Glomerular visceral epithelial cell (primary cell): ENCODE measurements at regions not wholly inside any gene's neighbourhood (a gene's known extent, or its start where the extent isn't known, plus 50 kb on each side); places are given as distances from the start of the nearest gene placed in this dataset.
"Not testable (repeated sequence)": the region's sequence is repeated elsewhere in the genome, so short reads cannot be mapped to it uniquely, and the experiment has no call there.

Source experiments
- DNase-seq: peaks from one replicate; pipeline ENCODE4 v3.0.0-alpha.2; 2016; ENCODE audit errors: extremely low spot score

GRCh38 chr3:139095803-139096466 lies 51.2 kb upstream of the PRR23C start:
- DNase-seq = no peak

DNA sequence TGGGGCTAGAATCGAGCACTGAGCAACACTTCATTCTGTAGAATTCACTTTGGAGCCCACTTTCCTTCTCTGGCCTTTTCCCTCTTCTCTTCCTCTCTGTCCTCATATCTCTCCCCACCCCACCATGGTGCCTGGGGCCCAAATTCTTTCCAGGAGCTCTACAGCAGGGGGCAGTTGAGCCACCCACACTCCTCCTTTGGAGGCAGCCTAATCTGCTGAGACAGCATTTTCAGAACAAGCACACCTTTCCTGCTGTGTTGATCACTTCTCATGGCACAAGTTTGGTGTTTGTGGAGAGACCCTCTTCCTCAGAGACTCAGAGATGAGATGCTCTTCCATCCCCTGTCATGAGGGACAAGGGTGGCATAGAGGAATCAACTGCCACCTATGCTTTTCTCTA lies 52.0 kb upstream of the PRR23C start:
- no peak for DNase-seq

DNA sequence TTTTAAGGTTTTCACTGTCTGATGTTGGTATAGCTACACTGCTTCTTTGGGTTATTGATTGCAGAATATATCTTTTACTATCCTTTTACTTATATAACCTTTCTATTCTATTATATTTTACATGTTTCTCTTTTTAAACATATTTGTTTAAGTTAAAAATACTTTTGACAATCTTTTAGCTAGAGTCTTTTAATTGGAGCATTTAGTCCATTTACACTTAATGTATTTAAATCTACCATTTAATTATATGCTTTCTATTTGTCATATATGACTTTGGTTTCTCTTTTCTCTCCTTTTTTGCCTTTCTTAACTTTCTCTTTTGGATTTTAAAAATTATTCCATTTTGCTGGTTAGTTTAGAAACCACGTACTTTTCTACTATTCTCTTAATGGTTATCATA lies 53.7 kb upstream of the PRR23C start:
- DNase-seq = no peak

GRCh38 chr3:139099968-139100817 lies 55.5 kb upstream of the PRR23C start:
- no peak for DNase-seq

- no peak for DNase-seq
Measured at GRCh38 chr3:139100821-139101220, 56.1 kb upstream of the PRR23C start.

- no peak for DNase-seq
Measured at GRCh38 chr3:139101396-139101795, 56.7 kb upstream of the PRR23C start.

DNA sequence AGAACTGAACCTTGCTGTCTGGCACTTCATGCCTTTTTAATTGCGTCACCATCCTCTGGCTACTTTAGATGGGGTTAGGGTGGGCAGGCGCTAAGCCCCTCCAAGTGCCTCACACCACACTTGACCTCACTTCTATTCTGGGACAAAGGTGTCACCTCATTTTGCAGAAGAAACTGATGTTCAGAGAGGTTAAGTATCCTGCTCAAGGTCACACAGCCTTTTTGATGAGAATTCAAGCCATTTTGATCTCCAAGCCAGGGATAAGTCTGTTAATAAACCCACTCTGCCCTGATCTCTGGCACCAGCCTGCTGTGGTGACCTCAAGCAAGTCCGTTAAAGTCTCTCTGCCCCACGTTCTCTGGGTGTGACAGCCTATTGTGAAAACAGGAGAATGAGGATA lies 58.8 kb upstream of the PRR23C start:
- DNase-seq = no peak

- no peak for DNase-seq
Measured at GRCh38 chr3:139104062-139104461, 59.4 kb upstream of the PRR23C start.

GRCh38 chr3:139105154-139105702 lies 60.5 kb upstream of the PRR23C start:
- DNase-seq = no peak

- DNase-seq = no peak
Measured at GRCh38 chr3:139106013-139106932, 61.6 kb upstream of the PRR23C start.

DNA sequence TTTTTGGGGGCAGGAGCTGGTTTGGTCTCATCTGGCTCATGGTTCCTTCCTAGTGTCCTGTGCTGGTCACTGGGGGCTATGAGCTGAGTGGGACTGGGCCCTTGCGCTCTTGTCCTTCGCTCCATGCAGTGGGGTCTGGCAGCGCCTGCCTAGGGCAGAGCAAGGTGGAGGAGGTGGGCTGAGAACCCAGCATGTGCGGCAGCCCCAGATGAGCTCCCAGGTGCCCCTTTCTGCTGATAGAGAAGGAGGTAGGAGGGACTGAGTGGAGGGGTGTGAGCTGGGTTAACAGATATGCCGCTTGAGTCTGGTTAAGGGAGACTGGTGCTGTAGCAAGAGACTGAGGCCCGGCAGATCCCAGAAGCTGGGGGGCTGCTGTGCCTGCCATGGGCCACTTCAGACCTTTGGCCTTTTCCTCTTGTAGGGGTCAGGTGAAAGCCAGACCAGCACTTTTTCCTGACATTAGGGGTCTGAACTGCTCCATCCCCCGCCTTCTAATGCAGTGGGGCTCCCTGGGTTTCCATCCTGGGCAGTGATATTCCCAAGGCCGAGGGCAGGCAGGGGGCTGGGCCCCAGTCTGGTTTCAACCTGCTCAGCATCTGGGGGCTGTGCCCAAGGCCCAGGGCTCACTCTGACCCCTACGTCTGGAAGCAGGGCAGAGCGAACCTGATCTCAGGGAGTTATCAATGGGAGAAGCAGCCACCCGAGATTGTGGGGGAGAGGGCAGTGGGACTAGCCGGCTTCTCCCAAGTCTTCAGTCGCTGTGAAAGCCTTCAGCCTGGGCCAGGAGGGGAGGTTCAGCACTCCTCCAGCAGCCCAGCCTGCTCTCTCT lies 62.9 kb upstream of the PRR23C start:
- no peak for DNase-seq

DNA sequence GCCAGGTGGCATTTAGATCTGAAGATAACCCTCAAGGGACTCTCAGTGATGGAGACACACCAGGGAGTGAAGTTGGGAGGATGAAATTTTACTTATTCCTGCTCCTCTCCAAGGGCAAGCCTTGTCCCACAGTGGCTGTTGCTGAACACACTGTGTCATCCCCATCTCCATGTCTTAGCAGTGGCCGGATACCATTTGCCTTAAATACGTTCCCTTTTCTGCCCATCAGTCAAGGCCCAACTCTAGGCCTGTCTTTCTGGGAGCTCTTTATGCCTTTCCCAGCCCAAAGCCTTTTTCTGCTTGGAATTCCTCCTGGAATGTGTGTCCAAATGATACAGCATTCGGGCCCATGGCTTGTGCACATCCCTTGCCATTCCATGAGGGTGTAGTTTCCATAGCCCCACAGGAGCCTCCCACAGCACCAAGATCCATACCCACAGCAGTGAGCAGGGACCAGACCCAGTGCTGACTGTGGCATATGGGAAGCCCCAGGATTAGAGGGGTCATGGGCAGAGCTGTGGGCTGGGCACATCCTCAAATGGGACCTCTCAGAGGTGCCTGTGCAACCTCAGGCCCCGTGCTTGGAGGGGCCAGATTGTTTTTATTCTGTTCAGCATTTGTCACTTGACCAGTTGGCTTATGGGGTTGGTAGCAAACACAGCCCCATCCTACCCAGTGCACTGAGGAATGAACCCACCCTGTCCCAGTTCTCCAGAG lies 63.7 kb upstream of the PRR23C start:
- DNase-seq = no peak

- DNase-seq = no peak
Measured at GRCh38 chr3:139109271-139109670, 64.6 kb upstream of the PRR23C start.

DNA sequence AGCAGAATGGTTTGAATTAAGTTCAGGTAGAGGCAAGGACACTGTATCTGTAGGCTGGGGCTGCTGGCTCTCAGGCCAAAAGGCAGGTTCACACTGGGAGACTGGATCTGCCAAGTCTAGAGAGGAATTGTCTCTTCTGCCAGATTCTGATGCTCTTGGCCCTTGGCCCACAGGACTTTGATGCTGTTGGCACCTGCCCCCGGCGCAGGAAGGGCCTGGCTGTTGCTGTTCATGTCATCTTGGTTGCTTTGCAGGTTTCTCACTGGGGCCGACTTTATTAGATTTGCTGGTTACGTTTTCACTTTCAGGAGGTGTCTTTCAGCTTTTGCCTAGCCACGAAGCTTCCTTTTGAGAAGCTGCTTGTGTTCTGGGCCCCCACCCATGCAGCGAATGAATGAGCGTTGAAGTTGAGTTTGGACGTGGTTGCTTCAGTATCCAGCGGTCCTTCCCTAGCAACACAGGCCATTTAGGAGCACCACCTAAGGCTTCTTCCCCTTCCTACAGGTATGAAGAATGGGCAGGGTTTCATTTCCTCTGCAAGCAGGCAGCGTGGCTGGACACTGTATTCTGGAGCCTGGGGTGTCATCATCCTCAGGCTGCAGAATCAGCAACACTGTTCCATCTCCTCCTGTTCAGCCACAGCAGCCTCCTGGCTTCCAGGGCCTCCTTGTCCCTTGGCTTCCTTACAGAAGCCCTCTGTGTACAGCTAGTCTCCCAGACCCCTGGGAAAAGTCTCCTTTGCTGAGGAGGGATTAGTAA lies 65.6 kb upstream of the PRR23C start:
- no peak for DNase-seq

DNA sequence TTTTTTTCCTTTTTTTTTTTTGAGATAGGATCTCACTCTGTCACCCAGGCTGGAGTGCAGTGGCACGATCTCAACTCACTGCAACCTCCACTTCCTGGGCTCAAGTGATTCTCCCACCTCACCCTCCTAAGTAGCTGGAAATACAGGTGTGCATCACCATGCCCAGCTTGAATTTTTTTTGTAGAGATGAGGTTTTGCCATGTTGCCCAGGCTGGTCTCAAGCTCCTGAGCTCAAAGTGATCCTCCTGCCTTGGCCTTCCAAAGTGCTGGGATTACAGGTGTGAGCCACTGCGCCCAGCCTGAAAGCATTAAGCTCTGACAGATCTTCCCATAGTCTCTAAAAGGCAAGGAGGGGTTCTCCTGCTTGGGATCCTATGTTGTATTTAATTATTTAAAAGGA lies 66.2 kb upstream of the PRR23C start:
- DNase-seq = not testable (repeated sequence)

- peak; percentile 62 for DNase-seq
Measured at GRCh38 chr3:139111392-139112229, 66.9 kb upstream of the PRR23C start.

- DNase-seq = no peak
Measured at GRCh38 chr3:139112230-139112558, 67.5 kb upstream of the PRR23C start.

DNA sequence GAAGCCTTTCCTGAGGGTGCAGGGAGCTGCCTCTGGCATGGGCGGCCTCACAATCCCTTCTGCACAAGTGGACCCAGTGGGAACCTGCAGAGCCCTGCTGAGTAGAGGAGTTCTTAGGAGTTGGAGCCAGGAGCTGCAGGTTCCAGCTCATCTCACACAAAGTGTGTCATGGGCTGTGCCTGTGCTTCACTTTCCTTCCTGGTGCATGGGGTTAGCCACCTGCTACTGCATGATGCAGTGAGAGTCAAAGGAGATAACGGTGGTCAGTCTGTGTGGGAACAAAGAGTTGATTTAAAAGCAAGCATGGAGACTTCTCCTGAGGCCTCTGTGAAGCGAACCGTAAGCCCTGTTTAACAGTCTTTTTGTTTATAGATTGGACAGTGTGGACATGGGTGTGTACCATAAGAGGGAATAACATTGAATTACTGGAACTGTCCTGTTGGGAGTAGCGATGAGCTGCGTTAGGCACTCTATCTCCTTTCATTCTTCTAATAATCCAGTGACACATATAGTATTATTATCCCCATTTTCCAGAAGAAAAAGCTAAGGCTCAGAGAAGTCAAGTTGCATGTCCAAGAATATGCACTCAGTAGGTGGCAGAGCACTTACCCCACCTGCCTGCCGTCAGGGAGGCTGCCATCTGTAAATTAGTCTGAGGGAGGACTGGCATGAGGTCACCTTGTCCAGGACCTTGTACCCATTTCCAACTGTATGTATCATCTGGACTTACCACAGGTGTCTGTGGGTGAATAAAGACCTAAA lies 68.7 kb upstream of the PRR23C start:
- DNase-seq = no peak
